Karpas-422 (cell line): ENCODE measurements at regions not wholly inside any gene's neighbourhood (a gene's known extent, or its start where the extent isn't known, plus 50 kb on each side); places are given as distances from the start of the nearest gene placed in this dataset.

ENCODE experiments used
- DNase-seq: peaks from one replicate; pipeline ENCODE4 v3.0.0-alpha.2; 2015
- H2AFZ ChIP-seq: fragments of 200-600 bp; sonication (generic); 2 replicates; pipeline ENCODE4 v1.6.1; 2014; ENCODE audit warnings: antibody characterized with exemption, low read length, mixed read lengths
- H3K27ac ChIP-seq: fragments of 200-600 bp; sonication (generic); 2 replicates; pipeline ENCODE4 v1.5.1; 2014; ENCODE audit warnings: mild to moderate bottlenecking, low read length, moderate library complexity
- H3K27me3 ChIP-seq: fragments of 200-600 bp; sonication (generic); 2 replicates; pipeline ENCODE4 v1.6.1; 2014; ENCODE audit warnings: low read length, mixed read lengths
- H3K36me3 ChIP-seq: fragments of 200-600 bp; sonication (generic); 2 replicates; pipeline ENCODE4 v1.6.1; 2014; ENCODE audit warnings: low read length, mixed read lengths; ENCODE audit not compliant: insufficient read depth
- H3K4me1 ChIP-seq: fragments of 200-600 bp; sonication (generic); 2 replicates; pipeline ENCODE4 v1.6.1; 2014; ENCODE audit warnings: mild to moderate bottlenecking, low read length, mixed read lengths
- H3K4me2 ChIP-seq: fragments of 200-600 bp; sonication (generic); 2 replicates; pipeline ENCODE4 v1.6.1; 2014; ENCODE audit warnings: low read length, low read depth, mild to moderate bottlenecking; ENCODE audit not compliant: poor library complexity, severe bottlenecking
- H3K4me3 ChIP-seq: fragments of 200-600 bp; sonication (generic); 2 replicates; pipeline ENCODE4 v1.5.1; 2014; ENCODE audit warnings: mild to moderate bottlenecking, antibody characterized with exemption, low read length, mixed read lengths
- H3K79me2 ChIP-seq: fragments of 200-600 bp; sonication (generic); 2 replicates; pipeline ENCODE4 v1.6.1; 2014; ENCODE audit warnings: mild to moderate bottlenecking, low read length, mixed read lengths
- H3K9ac ChIP-seq: fragments of 200-600 bp; sonication (generic); 2 replicates; pipeline ENCODE4 v1.6.0; 2014; ENCODE audit warnings: low read length
- H3K9me2 ChIP-seq: fragments of 200-600 bp; sonication (generic), shearing (Covaris generic); replicated peaks from 2 replicates; pipeline ENCODE4 v1.6.0; 2014; ENCODE audit warnings: mild to moderate bottlenecking, low read length, moderate library complexity; ENCODE audit not compliant: insufficient read depth
- H3K9me3 ChIP-seq: fragments of 300-700, 200-600 bp; sonication (generic); 2 replicates; pipeline ENCODE4 v1.6.1; 2014; ENCODE audit warnings: low read length, mixed read lengths
- H4K20me1 ChIP-seq: fragments of 200-600 bp; sonication (generic); 2 replicates; pipeline ENCODE4 v1.6.1; 2014; ENCODE audit warnings: mild to moderate bottlenecking, antibody characterized with exemption, low read length, low read depth; ENCODE audit not compliant: insufficient read depth

DNA sequence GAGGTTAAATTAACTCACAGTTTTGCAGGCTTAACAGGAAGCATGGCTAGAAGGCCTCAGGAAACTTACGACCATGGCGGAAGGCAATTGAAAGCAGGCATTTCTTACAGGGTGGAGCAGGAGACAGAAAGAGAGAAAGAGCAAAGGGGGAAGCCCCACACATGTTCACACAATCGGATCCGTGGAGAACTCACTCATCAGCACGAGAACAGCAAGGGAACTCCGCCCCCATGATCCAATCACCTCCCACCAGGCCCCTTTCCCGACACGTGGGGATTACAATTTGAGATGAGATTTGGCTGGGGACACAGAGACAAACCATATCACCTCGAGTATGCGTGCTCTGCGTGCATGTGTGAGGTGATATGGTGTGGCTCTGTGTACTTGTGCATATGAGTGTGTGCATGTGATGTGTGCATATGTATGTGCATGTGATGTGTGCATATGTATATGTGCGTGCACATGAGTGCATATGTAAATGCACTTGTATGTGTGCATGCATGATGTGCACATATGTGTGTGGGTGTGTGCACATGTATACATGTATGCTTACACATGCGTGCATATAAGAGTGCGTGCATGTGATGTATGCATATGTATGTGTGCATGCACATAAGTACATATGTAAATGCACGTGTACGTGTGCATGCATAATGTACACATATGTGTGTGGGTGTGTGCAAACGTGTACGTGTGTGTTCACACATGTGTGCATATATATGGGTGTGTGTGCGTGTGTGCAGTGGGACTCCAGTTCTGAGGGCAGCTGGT, 108.7 kb upstream of the HDAC4 start:
- no peak overlapping the region for H3K9ac ChIP-seq
- H4K20me1 ChIP-seq = no peaks in the 10 kb centered on the region
- no peaks in the 10 kb centered on the region for H3K27me3 ChIP-seq
- H3K4me3 ChIP-seq = no peak overlapping the region
- H3K79me2 ChIP-seq = no peaks in the 10 kb centered on the region
- H3K4me2 ChIP-seq = no peak overlapping the region
- H3K36me3 ChIP-seq = no peaks in the 10 kb centered on the region
- no peak overlapping the region for H2AFZ ChIP-seq
- H3K4me1 ChIP-seq = no peaks in the 10 kb centered on the region
- no peaks in the 10 kb centered on the region for H3K9me2 ChIP-seq
- H3K27ac ChIP-seq = no peak overlapping the region
- H3K9me3 ChIP-seq = no peaks in the 10 kb centered on the region
- no peak for DNase-seq

GRCh38 chr2:239508261-239508660, 107.4 kb upstream of the HDAC4 start:
- no peak overlapping the region for H3K4me3 ChIP-seq
- no peaks in the 10 kb centered on the region for H3K9me3 ChIP-seq
- no peaks in the 10 kb centered on the region for H4K20me1 ChIP-seq
- H3K79me2 ChIP-seq = no peaks in the 10 kb centered on the region
- no peaks in the 10 kb centered on the region for H3K36me3 ChIP-seq
- DNase-seq = no peak
- no peak overlapping the region for H2AFZ ChIP-seq
- H3K9ac ChIP-seq = no peak overlapping the region
- no peaks in the 10 kb centered on the region for H3K9me2 ChIP-seq
- H3K4me2 ChIP-seq = no peak overlapping the region
- H3K4me1 ChIP-seq = no peaks in the 10 kb centered on the region
- no peak overlapping the region for H3K27ac ChIP-seq
- no peaks in the 10 kb centered on the region for H3K27me3 ChIP-seq

- no peak for DNase-seq
- H4K20me1 ChIP-seq = no peaks in the 10 kb centered on the region
- no peak overlapping the region for H2AFZ ChIP-seq
Measured at GRCh38 chr2:239507576-239508258, 106.9 kb upstream of the HDAC4 start.

DNA sequence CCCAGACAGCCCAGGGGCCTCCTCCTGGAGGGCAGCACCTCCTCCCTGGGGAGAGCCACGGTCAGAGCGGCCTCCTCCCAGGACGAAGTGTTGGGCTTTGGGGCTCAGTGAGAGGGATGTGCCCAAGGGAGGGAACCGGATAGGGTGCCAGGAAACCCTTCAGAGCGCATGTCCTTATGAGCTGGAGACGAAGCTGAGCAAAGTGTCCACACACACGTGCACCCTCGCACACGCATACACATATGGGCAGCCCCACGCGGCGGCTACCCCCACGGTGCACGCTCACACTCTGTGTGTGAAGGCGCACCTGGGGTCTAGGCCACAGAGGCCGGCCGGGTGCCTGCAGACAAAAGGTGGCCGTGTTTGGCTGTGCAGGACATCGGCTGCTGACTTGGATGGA, 106.1 kb upstream of the HDAC4 start:
- Histone ChIP-seq H3K9ac (no peak overlapping the region), H3K4me1 (no peaks in the 10 kb centered on the region)
- no peak for DNase-seq

More at GRCh38 chr2:239507576-239508258, 106.9 kb upstream of the HDAC4 start:
- H3K9me3 ChIP-seq = no peaks in the 10 kb centered on the region
- H3K4me2 ChIP-seq = no peak overlapping the region
- no peaks in the 10 kb centered on the region for H3K27me3 ChIP-seq
- H3K9me2 ChIP-seq = no peaks in the 10 kb centered on the region
- no peaks in the 10 kb centered on the region for H3K79me2 ChIP-seq
- no peaks in the 10 kb centered on the region for H3K4me1 ChIP-seq
- no peak overlapping the region for H3K4me3 ChIP-seq
- no peaks in the 10 kb centered on the region for H3K36me3 ChIP-seq
- no peak overlapping the region for H3K27ac ChIP-seq
- no peak overlapping the region for H3K9ac ChIP-seq

DNA sequence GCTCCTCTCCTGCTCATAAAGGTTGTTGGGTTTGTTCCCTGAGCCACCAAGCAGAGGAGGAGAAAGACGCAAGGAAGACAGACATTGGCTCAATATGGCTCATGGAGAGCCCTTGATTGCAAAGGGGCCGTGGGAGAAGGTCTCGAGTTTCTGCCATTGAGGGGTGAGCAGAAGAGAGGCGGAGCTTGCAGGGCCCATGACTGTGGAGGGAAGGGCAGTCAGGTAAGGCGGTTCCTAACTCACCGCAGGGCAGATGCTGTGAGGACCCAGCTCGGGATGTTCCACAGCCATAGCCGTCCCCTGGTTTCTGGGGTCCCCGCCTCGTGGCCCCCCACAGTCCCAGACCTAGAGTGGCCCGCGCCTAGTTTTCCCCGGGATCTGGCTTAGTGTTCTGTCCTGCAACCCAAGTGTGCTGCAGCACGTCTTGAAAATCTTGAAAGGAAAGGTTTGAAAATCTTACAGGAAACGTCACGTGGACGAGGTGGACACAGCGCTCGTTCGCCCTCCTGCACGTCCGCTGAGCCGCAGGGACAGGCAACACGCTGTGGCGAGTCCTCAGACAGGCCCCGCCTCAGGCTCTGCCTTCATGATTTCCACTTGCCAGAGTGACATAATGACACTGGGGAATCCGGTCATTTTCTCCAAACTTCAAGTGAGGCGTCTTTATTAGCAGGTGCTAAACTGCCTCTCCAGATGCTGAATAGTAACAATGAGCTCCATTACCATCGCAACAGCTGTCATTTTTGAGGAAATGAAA, 105.5 kb upstream of the HDAC4 start:
- Histone ChIP-seq H3K27ac (no peak overlapping the region), H3K27me3 (no peaks in the 10 kb centered on the region), H3K9me3 (no peaks in the 10 kb centered on the region), H3K4me1 (peaks cover 3% of the 10 kb centered on the region; the same call in 1 of the 2 replicates), H3K79me2 (no peaks in the 10 kb centered on the region), H2AFZ (no peak overlapping the region), H3K9me2 (no peaks in the 10 kb centered on the region), H4K20me1 (no peaks in the 10 kb centered on the region), H3K4me3 (no peak overlapping the region), H3K36me3 (no peaks in the 10 kb centered on the region), H3K9ac (no peak overlapping the region), H3K4me2 (no peak overlapping the region)
- no peak for DNase-seq

More for the DNA sequence above, 106.1 kb upstream of the HDAC4 start:
- Histone ChIP-seq H3K4me3 (no peak overlapping the region), H3K4me2 (no peak overlapping the region), H2AFZ (no peak overlapping the region), H3K9me2 (no peaks in the 10 kb centered on the region), H3K9me3 (no peaks in the 10 kb centered on the region), H3K36me3 (no peaks in the 10 kb centered on the region), H4K20me1 (no peaks in the 10 kb centered on the region), H3K79me2 (no peaks in the 10 kb centered on the region), H3K27me3 (no peaks in the 10 kb centered on the region), H3K27ac (no peak overlapping the region)

GRCh38 chr2:239504643-239505235, 103.9 kb upstream of the HDAC4 start:
- peaks cover 8% of the 10 kb centered on the region; the same call in 1 of the 2 replicates for H3K4me1 ChIP-seq
- H3K27ac ChIP-seq = no peak overlapping the region
- no peak for DNase-seq
- no peaks in the 10 kb centered on the region for H3K9me2 ChIP-seq
- no peaks in the 10 kb centered on the region for H3K9me3 ChIP-seq
- H3K4me3 ChIP-seq = no peak overlapping the region
- no peak overlapping the region for H3K4me2 ChIP-seq
- H3K79me2 ChIP-seq = no peaks in the 10 kb centered on the region
- H3K36me3 ChIP-seq = no peaks in the 10 kb centered on the region
- no peaks in the 10 kb centered on the region for H4K20me1 ChIP-seq
- no peak overlapping the region for H2AFZ ChIP-seq
- no peak overlapping the region for H3K9ac ChIP-seq
- H3K27me3 ChIP-seq = no peaks in the 10 kb centered on the region

DNA sequence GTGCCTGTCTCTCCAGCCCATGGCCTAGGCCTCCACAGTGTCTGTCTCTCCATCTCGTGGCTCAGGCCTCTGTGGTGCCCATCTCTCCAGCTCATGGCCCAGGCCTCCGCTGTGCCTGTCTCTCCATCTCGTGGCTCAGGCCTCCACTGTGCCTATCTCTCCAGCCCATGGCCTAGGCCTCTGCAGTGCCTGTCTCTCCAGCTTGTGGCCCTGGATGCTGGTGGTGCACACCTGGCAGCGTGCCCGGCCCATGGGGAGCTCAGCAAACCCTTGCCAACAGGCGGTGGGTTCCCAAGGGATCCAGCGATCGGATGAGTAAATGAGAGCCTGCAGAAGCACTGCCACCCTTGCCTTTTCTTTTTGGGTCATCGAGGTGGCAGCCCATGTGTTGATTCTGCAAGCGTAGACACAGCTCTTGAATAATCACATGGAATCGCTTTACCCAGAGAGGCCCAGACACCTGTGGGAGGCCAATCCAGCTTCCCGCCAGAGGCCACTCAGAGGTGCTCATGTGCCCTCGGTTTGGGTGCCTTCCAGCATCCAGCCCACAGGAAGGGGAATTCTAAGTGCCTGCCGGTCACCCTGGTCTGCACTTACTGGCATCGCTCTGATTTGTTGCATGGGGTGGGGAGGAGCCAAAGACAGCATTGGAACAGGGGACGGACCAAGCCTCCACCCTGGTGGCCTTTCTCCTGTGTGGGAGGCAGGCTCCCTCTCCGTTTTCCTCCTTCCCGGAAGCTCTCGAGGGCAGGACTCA, 101.8 kb upstream of the HDAC4 start:
- Histone ChIP-seq H3K9me3 (no peaks in the 10 kb centered on the region), H3K4me3 (no peak overlapping the region), H3K4me2 (no peak overlapping the region), H3K27ac (no peak overlapping the region), H3K9ac (no peak overlapping the region), H3K79me2 (no peaks in the 10 kb centered on the region), H3K27me3 (no peaks in the 10 kb centered on the region), H3K36me3 (no peaks in the 10 kb centered on the region), H4K20me1 (no peaks in the 10 kb centered on the region), H3K9me2 (no peaks in the 10 kb centered on the region), H3K4me1 (peaks cover 8% of the 10 kb centered on the region; the same call in 1 of the 2 replicates), H2AFZ (no peak overlapping the region)
- no peak for DNase-seq
